ENCODE measurements at regions not wholly inside any gene's neighbourhood (a gene's known extent, or its start where the extent isn't known, plus 50 kb on each side); places are given as distances from the start of the nearest gene placed in this dataset.

DNA sequence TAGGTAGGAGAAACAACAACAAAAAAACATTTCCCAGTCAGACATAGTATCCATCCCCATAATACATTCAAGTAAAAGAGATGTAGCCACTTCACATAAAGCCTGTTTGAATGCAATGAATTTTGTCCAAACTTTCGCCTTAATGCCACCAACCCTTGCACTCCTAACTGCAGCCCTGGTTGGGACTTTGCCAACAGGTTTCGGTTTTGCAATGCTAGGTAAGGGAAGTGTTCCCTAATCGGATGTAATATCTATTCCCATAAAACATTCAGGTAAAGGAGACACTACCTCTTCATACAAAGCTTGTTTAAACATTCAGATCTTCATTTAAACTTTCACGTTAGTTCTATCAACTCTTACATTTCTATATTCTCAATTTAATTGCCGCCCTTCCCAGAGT is 336.1 kb downstream of the DRD1 start:
- Histone ChIP-seq H3K27me3 (ENCODE audit: insufficient read depth, low read length) (no peaks in the 10 kb centered on the region), H3K36me3 (ENCODE audit: insufficient read depth, low read length) (no peaks in the 10 kb centered on the region), H3K9me2 (ENCODE audit: low read depth, low read length) (no peaks in the 10 kb centered on the region), H4K20me1 (ENCODE audit: insufficient read depth, low read length) (no peaks in the 10 kb centered on the region), H3K27ac (ENCODE audit: low read depth, low read length, poor library complexity, severe bottlenecking) (no peak overlapping the region), H3F3A (ENCODE audit: insufficient read depth, low read length) (no peaks in the 10 kb centered on the region), H3K4me3 (ENCODE audit: low read depth, low read length, poor library complexity, severe bottlenecking) (no peak overlapping the region), H3K4me1 (ENCODE audit: insufficient read depth, low read length, severe bottlenecking) (no peaks in the 10 kb centered on the region), H3K9me3 (ENCODE audit: low read length) (no peaks in the 10 kb centered on the region), H3K79me2 (ENCODE audit: insufficient read depth, low read length) (no peaks in the 10 kb centered on the region), H3K9ac (ENCODE audit: low read length) (no peak overlapping the region), H2AFZ (ENCODE audit: low read length) (no peak overlapping the region), H3K4me2 (ENCODE audit: low read length) (no peak overlapping the region)
- no peak for TF ChIP-seq EZH2 (IDR thresholded peaks at IDR 0.05; ENCODE audit: borderline replicate concordance, low read length)
- TF ChIP-seq, protein P1, sequence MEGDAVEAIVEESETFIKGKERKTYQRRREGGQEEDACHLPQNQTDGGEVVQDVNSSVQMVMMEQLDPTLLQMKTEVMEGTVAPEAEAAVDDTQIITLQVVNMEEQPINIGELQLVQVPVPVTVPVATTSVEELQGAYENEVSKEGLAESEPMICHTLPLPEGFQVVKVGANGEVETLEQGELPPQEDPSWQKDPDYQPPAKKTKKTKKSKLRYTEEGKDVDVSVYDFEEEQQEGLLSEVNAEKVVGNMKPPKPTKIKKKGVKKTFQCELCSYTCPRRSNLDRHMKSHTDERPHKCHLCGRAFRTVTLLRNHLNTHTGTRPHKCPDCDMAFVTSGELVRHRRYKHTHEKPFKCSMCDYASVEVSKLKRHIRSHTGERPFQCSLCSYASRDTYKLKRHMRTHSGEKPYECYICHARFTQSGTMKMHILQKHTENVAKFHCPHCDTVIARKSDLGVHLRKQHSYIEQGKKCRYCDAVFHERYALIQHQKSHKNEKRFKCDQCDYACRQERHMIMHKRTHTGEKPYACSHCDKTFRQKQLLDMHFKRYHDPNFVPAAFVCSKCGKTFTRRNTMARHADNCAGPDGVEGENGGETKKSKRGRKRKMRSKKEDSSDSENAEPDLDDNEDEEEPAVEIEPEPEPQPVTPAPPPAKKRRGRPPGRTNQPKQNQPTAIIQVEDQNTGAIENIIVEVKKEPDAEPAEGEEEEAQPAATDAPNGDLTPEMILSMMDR (IDR thresholded peaks at IDR 0.05; ENCODE audit: low read length): no peak

DNA sequence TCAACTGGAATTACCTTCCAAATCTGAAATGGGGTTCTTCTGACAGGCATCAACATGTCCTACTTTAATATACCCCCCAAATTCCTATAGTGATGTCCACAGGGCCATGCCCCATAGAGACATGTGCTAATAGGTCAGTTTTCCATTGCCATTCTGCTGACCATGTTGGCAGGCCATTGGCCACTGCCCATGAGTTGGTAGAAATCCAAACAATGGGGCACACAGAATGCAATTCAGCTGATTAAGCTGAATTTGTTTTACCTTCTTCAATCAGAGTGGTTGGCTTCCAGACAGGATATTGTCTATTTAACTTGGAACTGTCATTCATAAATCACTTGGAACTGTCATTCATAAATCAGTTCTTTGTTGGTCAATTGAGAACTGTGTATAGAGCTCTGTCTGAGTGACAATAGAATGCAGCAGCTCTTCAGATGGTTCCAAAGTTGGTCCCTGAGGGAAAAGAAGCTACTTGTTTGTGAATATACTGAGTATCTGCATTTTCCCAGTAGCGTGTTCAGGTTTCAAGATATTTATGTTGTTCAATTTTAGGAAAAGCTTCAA is 336.9 kb downstream of the DRD1 start:
- no peak overlapping the region for H3K27ac ChIP-seq (ENCODE audit: low read depth, low read length, poor library complexity, severe bottlenecking)
- H3K9me2 ChIP-seq (ENCODE audit: low read depth, low read length): no peaks in the 10 kb centered on the region
- H3K27me3 ChIP-seq (ENCODE audit: insufficient read depth, low read length): no peaks in the 10 kb centered on the region
- H3K9me3 ChIP-seq (ENCODE audit: low read length): no peaks in the 10 kb centered on the region
- H3K9ac ChIP-seq (ENCODE audit: low read length): no peak overlapping the region
- H2AFZ ChIP-seq (ENCODE audit: low read length): no peak overlapping the region
- no peak overlapping the region for H3K4me3 ChIP-seq (ENCODE audit: low read depth, low read length, poor library complexity, severe bottlenecking)
- TF ChIP-seq, protein P1 (IDR thresholded peaks at IDR 0.05; ENCODE audit: low read length): no peak
- no peak for TF ChIP-seq EZH2 (IDR thresholded peaks at IDR 0.05; ENCODE audit: borderline replicate concordance, low read length)
- no peaks in the 10 kb centered on the region for H3F3A ChIP-seq (ENCODE audit: insufficient read depth, low read length)
- no peaks in the 10 kb centered on the region for H3K79me2 ChIP-seq (ENCODE audit: insufficient read depth, low read length)
- H3K4me1 ChIP-seq (ENCODE audit: insufficient read depth, low read length, severe bottlenecking): no peaks in the 10 kb centered on the region
- no peaks in the 10 kb centered on the region for H4K20me1 ChIP-seq (ENCODE audit: insufficient read depth, low read length)
- H3K36me3 ChIP-seq (ENCODE audit: insufficient read depth, low read length): no peaks in the 10 kb centered on the region
- H3K4me2 ChIP-seq (ENCODE audit: low read length): no peak overlapping the region

DNA sequence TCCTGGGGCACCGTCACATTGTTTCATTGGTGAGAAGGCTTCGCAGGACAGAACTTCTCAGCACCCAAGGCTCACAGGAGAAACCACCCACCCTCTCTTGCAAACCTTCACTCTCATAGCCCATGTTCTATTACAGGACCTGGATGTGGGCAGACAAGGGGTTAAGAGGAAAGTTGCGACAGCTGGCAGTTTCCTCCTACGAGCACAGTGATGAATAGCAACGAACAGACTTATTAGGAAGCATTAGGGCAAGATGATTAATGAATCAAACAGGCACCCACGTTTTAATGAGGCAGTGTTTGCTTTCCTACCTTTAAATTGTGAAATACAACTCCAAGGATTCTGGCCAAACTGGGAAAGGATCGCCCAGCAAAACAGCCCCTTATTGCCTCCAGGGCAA is 339.3 kb downstream of the DRD1 start:
- H2AFZ ChIP-seq (ENCODE audit: low read length): no peak overlapping the region
- TF ChIP-seq, protein P1 (IDR thresholded peaks at IDR 0.05; ENCODE audit: low read length): no peak
- H3K4me3 ChIP-seq (ENCODE audit: low read depth, low read length, poor library complexity, severe bottlenecking): no peak overlapping the region
- H3K4me2 ChIP-seq (ENCODE audit: low read length): no peak overlapping the region
- no peaks in the 10 kb centered on the region for H3K4me1 ChIP-seq (ENCODE audit: insufficient read depth, low read length, severe bottlenecking)
- no peaks in the 10 kb centered on the region for H3F3A ChIP-seq (ENCODE audit: insufficient read depth, low read length)
- H3K9ac ChIP-seq (ENCODE audit: low read length): no peak overlapping the region
- no peak overlapping the region for H3K27ac ChIP-seq (ENCODE audit: low read depth, low read length, poor library complexity, severe bottlenecking)
- no peaks in the 10 kb centered on the region for H3K36me3 ChIP-seq (ENCODE audit: insufficient read depth, low read length)
- H3K9me3 ChIP-seq (ENCODE audit: low read length): no peaks in the 10 kb centered on the region
- no peaks in the 10 kb centered on the region for H3K79me2 ChIP-seq (ENCODE audit: insufficient read depth, low read length)
- H4K20me1 ChIP-seq (ENCODE audit: insufficient read depth, low read length): no peaks in the 10 kb centered on the region
- H3K9me2 ChIP-seq (ENCODE audit: low read depth, low read length): no peaks in the 10 kb centered on the region
- H3K27me3 ChIP-seq (ENCODE audit: insufficient read depth, low read length): no peaks in the 10 kb centered on the region; the same call in 1 of the 2 replicates

Data from OCI-LY1 (cell line).